GM23338 (cell line): ENCODE measurements at regions not wholly inside any gene's neighbourhood (a gene's known extent, or its start where the extent isn't known, plus 50 kb on each side); places are given as distances from the start of the nearest gene placed in this dataset.

ENCODE experiments used
- ATAC-seq: fragments of 200-7000 bp; cut with Tn5 transposase; 3 replicates; pipeline ENCODE4 v1.9.1; 2020
- DNase-seq: peaks from one replicate; pipeline ENCODE4 v3.0.0-alpha.2; 2015; ENCODE audit warnings: low spot score
- H2AFZ ChIP-seq: fragments of 200-600 bp; sonication (generic); 2 replicates; pipeline ENCODE4 v1.8.0; 2016; ENCODE audit warnings: antibody characterized with exemption, mild to moderate bottlenecking, moderate library complexity
- H3F3A ChIP-seq: fragments of 200-600 bp; sonication (generic); replicated peaks from 2 replicates; pipeline ENCODE4 v1.8.0; 2017; ENCODE audit warnings: antibody characterized with exemption, mixed run types, low read depth
- H3K27ac ChIP-seq: fragments of 200-600 bp; sonication (generic); 2 replicates; pipeline ENCODE4 v1.6.1; 2016; ENCODE audit warnings: low read depth
- H3K27me3 ChIP-seq: fragments of 200-600 bp; sonication (generic); 2 replicates; pipeline ENCODE4 v1.8.0; 2016; ENCODE audit warnings: mild to moderate bottlenecking, mixed run types, moderate library complexity; ENCODE audit not compliant: insufficient read depth
- H3K36me3 ChIP-seq: fragments of 200-600 bp; sonication (generic); 2 replicates; pipeline ENCODE4 v1.8.0; 2016; ENCODE audit warnings: mild to moderate bottlenecking; ENCODE audit not compliant: insufficient read depth
- H3K4me1 ChIP-seq: fragments of 200-600 bp; sonication (generic); 2 replicates; pipeline ENCODE4 v1.8.0; 2016; ENCODE audit warnings: mild to moderate bottlenecking, moderate library complexity; ENCODE audit not compliant: insufficient read depth
- H3K4me2 ChIP-seq: fragments of 200-600 bp; sonication (generic); 2 replicates; pipeline ENCODE4 v1.7.1; 2017; ENCODE audit warnings: mixed run types
- H3K4me3 ChIP-seq: fragments of 200-600 bp; sonication (generic); 2 replicates; pipeline ENCODE4 v1.6.1; 2016; ENCODE audit warnings: mixed run types
- H3K79me2 ChIP-seq: fragments of 200-600 bp; sonication (generic); replicated peaks from 2 replicates; pipeline ENCODE4 v1.8.0; 2017; ENCODE audit warnings: mild to moderate bottlenecking; ENCODE audit not compliant: insufficient read depth
- H3K9me2 ChIP-seq: fragments of 200-600 bp; sonication (generic); 2 replicates; pipeline ENCODE4 v1.8.0; 2017; ENCODE audit not compliant: insufficient read depth
- H4K20me1 ChIP-seq: fragments of 200-600 bp; sonication (generic); replicated peaks from 2 replicates; pipeline ENCODE4 v1.8.0; 2017; ENCODE audit warnings: mild to moderate bottlenecking; ENCODE audit not compliant: insufficient read depth
- H3K27ac Mint-ChIP-seq: 2 replicates; pipeline ENCODE4 v1.8.0; 2020; ENCODE audit warnings: inconsistent platforms, mild to moderate bottlenecking, moderate library complexity, mixed read lengths
- H3K27me3 Mint-ChIP-seq: 3 replicates; pipeline ENCODE4 v1.8.0; 2022; ENCODE audit warnings: low read depth, mild to moderate bottlenecking, moderate library complexity, mixed read lengths, inconsistent platforms; ENCODE audit not compliant: insufficient read depth, poor library complexity
- H3K36me3 Mint-ChIP-seq: 3 replicates; pipeline ENCODE4 v1.8.0; 2021; ENCODE audit warnings: low read depth, mild to moderate bottlenecking, inconsistent platforms, moderate library complexity, mixed read lengths
- H3K4me1 Mint-ChIP-seq: 3 replicates; pipeline ENCODE4 v1.8.0; 2020; ENCODE audit warnings: mild to moderate bottlenecking, inconsistent platforms, mixed read lengths
- H3K4me3 Mint-ChIP-seq: 3 replicates; pipeline ENCODE4 v1.8.0; 2021; ENCODE audit warnings: moderate library complexity, mild to moderate bottlenecking, inconsistent platforms, mixed read lengths
- H3K9me3 Mint-ChIP-seq: 3 replicates; pipeline ENCODE4 v1.8.0; 2020; ENCODE audit warnings: moderate library complexity, mild to moderate bottlenecking, inconsistent platforms, mixed read lengths
- CREB1 ChIP-seq: fragments of 250-450 bp; sonication (Bioruptor Pico); IDR thresholded peaks from 2 replicates; pipeline ENCODE4 v1.5.0; 2020; ENCODE audit warnings: low read depth, mild to moderate bottlenecking, moderate library complexity
- CTCF ChIP-seq, 2 experiments: fragments of 200-600 bp in 1 of 2; sonication (generic) in 1 of 2; conservative IDR thresholded peaks; 2 replicates each; pipeline versions ENCODE4 v1.5.1 to v1.6.1; 2016 to 2017; ENCODE audit warnings: antibody characterized with exemption in 2 of 2, low read depth in 2 of 2, mild to moderate bottlenecking in 2 of 2, moderate library complexity in 1 of 2
- ETS1 ChIP-seq: IDR thresholded peaks from 2 replicates; pipeline ENCODE4 v1.6.1; 2016; ENCODE audit warnings: antibody characterized with exemption
- EZH2 ChIP-seq: fragments of 200-600 bp; sonication (generic); IDR thresholded peaks from one replicate; pipeline ENCODE4 v1.8.0; 2017; ENCODE audit warnings: antibody characterized with exemption, mild to moderate bottlenecking, low read depth; ENCODE audit not compliant: unreplicated experiment
- EZH2phosphoT487 ChIP-seq: fragments of 200-600 bp; sonication (generic); IDR thresholded peaks from one replicate; pipeline ENCODE4 v1.8.1; 2018; ENCODE audit warnings: antibody characterized with exemption; ENCODE audit not compliant: unreplicated experiment
- JUNB ChIP-seq: IDR thresholded peaks from one replicate; pipeline ENCODE4 v1.6.1; 2016; ENCODE audit warnings: antibody characterized with exemption; ENCODE audit not compliant: unreplicated experiment
- NANOG ChIP-seq: IDR thresholded peaks from 2 replicates; pipeline ENCODE4 v1.6.1; 2016; ENCODE audit warnings: antibody characterized with exemption, borderline replicate concordance
- POLR2AphosphoS5 ChIP-seq: IDR thresholded peaks from 2 replicates; pipeline ENCODE4 v1.6.1; 2016; ENCODE audit warnings: antibody characterized with exemption, low read depth
- REST ChIP-seq: IDR thresholded peaks from one replicate; pipeline ENCODE4 v1.6.1; 2018; ENCODE audit warnings: antibody characterized with exemption; ENCODE audit not compliant: unreplicated experiment
- STAT1 ChIP-seq: IDR thresholded peaks from one replicate; pipeline ENCODE4 v1.6.1; 2016; ENCODE audit warnings: antibody characterized with exemption; ENCODE audit not compliant: unreplicated experiment
- ZNF114 ChIP-seq: fragments of 250-450 bp; sonication (Bioruptor Pico); IDR thresholded peaks from 2 replicates; pipeline ENCODE4 v1.5.0; 2020; ENCODE audit warnings: mild to moderate bottlenecking, moderate library complexity
- ZNF331 ChIP-seq: fragments of 250-450 bp; sonication (Bioruptor Pico); IDR thresholded peaks from 2 replicates; pipeline ENCODE4 v1.5.0; 2020; ENCODE audit warnings: low read depth, mild to moderate bottlenecking, moderate library complexity
- ZNF462 ChIP-seq: fragments of 250-450 bp; sonication (Bioruptor Pico); IDR thresholded peaks from 2 replicates; pipeline ENCODE4 v1.5.0; 2020; ENCODE audit warnings: mild to moderate bottlenecking, moderate library complexity

GRCh38 chr16:86378831-86379504 lies 131.4 kb upstream of the FOXF1 start:
- no peak overlapping the region for H3K4me2 ChIP-seq
- H3K36me3 Mint-ChIP-seq: no peaks in the 10 kb centered on the region
- H3K36me3 ChIP-seq: no peaks in the 10 kb centered on the region
- H3K79me2 ChIP-seq: no peaks in the 10 kb centered on the region
- no peak overlapping the region for H3K4me3 ChIP-seq
- no peaks in the 10 kb centered on the region for H3K27me3 ChIP-seq
- H4K20me1 ChIP-seq: no peaks in the 10 kb centered on the region
- ATAC-seq (no peak), DNase-seq (no peak)
- H3K27me3 Mint-ChIP-seq: peaks cover 8% of the 10 kb centered on the region
- no peak for TF ChIP-seq JUNB
- no peak for TF ChIP-seq CREB1 (CRISPR knock-in tag)
- no peak for TF ChIP-seq ZNF114 (CRISPR knock-in tag)
- TF ChIP-seq ZNF331: no peak
- TF ChIP-seq ZNF462: no peak
- TF ChIP-seq EZH2: no peak
- TF ChIP-seq CTCF (conservative IDR thresholded peaks at IDR 0.05; ENCODE audit: low read depth in 2 of 2): no peak
- no peak for TF ChIP-seq POLR2AphosphoS5
- no peak for TF ChIP-seq ETS1
- TF ChIP-seq STAT1: no peak
- TF ChIP-seq REST: no peak
- TF ChIP-seq NANOG: no peak
- TF ChIP-seq EZH2phosphoT487: no peak
- peaks cover 17% of the 10 kb centered on the region for H3K4me1 Mint-ChIP-seq
- no peaks in the 10 kb centered on the region for H3F3A ChIP-seq
- H3K27ac Mint-ChIP-seq: no peak overlapping the region
- no peaks in the 10 kb centered on the region for H3K9me2 ChIP-seq
- H3K4me1 ChIP-seq: no peaks in the 10 kb centered on the region
- no peak overlapping the region for H2AFZ ChIP-seq
- H3K9me3 Mint-ChIP-seq: peaks cover 6% of the 10 kb centered on the region
- H3K27ac ChIP-seq: no peak overlapping the region
- H3K4me3 Mint-ChIP-seq: no peak overlapping the region
